Keratinocyte (primary cell): ENCODE measurements at regions not wholly inside any gene's neighbourhood (a gene's known extent, or its start where the extent isn't known, plus 50 kb on each side); places are given as distances from the start of the nearest gene placed in this dataset.

Experiments
- EZH2 ChIP-seq: IDR thresholded peaks from one replicate; pipeline ENCODE4 v1.6.1; 2012; ENCODE audit warnings: inconsistent platforms, mild to moderate bottlenecking, low read length, moderate library complexity
- TF ChIP-seq, protein P1 (sequence below), 3 experiments: IDR thresholded peaks in 1 of 3; conservative IDR thresholded peaks in 1 of 3; optimal IDR thresholded peaks in 1 of 3; 2 replicates in 2 of 3; 3 replicates in 1 of 3; pipeline versions ENCODE3 to v1.5.1; 2011; ENCODE audit warnings: low read length in 3 of 3, mild to moderate bottlenecking in 3 of 3, moderate library complexity in 2 of 3, control low read depth in 1 of 3, inconsistent platforms in 1 of 3; ENCODE audit not compliant: insufficient read depth in 2 of 3; ENCODE audit errors: extremely low read depth in 1 of 3

DNA sequence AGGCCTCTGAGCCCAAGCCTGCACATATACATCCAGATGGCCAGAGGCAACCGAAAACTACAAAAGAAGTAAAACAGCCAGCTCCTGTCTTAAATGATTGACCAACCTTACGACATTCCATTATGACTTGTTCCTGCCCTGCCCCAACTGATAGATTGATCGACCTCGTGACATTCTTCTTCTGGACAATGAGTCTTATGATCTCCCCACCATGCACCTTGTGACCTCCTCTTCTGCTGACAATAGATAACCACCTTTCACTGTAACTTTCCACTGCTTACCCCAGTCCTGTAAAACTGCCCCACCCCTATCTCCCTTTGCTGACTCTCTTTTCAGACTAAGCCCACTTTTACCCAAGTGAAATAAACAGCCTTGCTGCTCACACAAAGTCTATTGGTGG is 670.0 kb upstream of the PKDCC start:
- TF ChIP-seq, protein P1, sequence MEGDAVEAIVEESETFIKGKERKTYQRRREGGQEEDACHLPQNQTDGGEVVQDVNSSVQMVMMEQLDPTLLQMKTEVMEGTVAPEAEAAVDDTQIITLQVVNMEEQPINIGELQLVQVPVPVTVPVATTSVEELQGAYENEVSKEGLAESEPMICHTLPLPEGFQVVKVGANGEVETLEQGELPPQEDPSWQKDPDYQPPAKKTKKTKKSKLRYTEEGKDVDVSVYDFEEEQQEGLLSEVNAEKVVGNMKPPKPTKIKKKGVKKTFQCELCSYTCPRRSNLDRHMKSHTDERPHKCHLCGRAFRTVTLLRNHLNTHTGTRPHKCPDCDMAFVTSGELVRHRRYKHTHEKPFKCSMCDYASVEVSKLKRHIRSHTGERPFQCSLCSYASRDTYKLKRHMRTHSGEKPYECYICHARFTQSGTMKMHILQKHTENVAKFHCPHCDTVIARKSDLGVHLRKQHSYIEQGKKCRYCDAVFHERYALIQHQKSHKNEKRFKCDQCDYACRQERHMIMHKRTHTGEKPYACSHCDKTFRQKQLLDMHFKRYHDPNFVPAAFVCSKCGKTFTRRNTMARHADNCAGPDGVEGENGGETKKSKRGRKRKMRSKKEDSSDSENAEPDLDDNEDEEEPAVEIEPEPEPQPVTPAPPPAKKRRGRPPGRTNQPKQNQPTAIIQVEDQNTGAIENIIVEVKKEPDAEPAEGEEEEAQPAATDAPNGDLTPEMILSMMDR (optimal IDR thresholded peaks at IDR 0.05 in 1 of 3, IDR thresholded peaks at IDR 0.05 in 1 of 3, conservative IDR thresholded peaks at IDR 0.05 in 1 of 3; ENCODE audit: extremely low read depth in 1 of 3, insufficient read depth in 2 of 3, low read length in 3 of 3), result no peak
- no peak for TF ChIP-seq EZH2
